ENCODE measurements at regions not wholly inside any gene's neighbourhood (a gene's known extent, or its start where the extent isn't known, plus 50 kb on each side); places are given as distances from the start of the nearest gene placed in this dataset.

DNA sequence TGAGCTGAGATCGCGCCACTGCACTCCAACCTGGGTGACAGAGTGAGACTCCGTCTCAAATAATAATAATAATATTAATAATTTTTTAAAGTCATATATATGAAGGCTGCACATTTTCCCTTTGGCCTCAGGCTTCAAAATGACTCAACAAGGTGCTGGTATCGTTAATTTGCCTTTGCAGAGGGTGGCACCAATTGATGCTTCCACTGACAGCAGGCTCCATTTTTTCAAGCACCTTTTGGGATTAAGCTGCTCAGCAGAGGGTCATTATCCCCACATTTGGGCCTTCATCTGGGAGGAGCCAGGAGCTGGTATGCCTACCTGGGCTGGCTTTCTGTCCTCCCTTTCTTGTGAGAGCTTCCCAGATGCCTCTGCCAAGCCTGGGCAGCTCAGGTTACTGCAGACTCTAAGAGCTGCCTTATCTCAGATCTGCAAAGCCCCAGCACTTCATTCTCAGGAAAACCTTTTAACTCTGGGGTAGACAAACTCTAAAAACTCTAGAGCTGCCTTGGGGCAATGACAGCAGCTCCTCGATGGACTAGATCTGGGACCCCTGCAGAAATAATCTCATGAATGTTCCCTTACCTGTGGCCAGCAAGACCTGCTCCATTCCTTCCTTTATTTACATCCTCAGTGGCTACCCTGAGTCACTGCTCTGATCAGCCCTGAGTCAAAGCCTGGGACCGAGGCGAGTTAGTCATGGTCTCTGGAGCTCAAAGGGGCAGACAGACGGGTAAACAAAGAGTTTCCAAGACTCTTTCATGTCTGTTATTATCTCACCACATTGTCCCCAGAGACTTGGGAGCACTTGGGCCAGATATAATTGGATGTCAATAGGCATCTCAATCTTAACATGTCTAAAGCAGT lies 80.0 kb upstream of the EYA2 start:
- DNase-seq: peak; percentile 70

GRCh38 chr20:46816097-46816496 lies 78.5 kb upstream of the EYA2 start:
- DNase-seq: no peak

DNA sequence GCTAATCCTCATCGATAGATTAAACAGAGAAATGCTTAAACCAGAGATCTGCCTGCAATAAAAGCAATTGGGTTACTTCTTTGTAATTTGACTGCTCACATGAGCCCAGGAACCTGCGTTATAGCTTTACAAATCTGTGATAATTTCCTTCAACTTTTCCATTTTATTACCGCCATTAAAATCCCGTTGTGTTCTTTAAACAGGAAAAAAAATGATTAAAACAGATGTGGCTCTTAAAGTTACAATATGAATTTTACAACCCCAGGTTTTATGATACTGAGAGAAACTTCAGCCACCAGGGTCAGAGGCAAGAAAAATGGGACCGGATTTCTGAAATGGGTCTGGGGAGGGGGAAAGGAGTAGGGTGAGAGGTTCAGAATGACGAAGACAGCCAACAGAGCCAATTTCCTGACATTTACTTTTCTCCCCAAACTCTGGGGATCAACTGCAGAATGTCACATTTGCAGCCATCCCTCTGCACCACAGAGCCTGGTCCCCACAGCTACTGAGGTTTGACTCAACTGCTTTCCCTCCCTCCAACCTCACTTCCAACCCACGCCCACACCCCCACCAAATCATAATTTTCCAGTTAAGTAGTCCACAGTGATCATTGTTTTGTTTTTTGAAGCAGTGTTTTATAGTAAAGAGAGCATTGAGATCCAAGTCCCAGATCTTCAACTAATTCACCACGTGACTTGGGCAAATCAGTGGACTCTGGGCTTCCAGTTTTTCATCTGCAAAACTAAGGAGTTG lies 77.6 kb upstream of the EYA2 start:
- DNase-seq: no peak

GRCh38 chr20:46820682-46821081 lies 74.0 kb upstream of the EYA2 start:
- no peak for DNase-seq

GRCh38 chr20:46823271-46823751 lies 71.3 kb upstream of the EYA2 start:
- DNase-seq: no peak

GRCh38 chr20:46823753-46824152 lies 70.9 kb upstream of the EYA2 start:
- no peak for DNase-seq

DNA sequence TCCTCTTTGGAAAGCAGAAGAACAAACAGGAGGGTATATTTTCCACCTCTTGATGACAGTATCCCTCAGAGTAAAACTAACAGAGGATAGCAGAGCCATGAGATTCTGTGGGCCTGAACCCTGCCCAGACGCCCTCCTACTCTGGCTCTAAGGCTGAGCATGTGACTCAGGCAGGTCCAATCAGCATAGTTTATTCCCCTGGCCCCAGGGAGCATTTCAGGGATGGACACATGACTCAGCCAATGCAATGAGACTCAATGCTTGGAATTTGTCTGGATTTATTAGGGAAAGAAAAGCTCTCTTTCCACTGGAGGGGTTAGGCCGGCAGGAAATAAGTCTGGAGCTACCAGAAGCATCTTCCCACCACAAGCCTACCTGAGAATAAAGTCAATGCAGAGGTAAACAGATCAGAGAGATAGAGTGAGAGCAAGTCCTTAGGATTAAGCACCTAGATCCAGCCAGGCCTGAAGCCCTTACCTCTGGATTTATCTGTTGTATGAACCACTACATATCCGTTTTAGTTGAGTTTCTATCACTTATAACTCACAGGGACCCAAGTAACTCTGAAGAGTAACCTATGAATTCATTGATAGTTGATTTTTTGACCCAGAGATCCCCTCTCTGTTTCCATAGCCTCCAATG lies 68.2 kb upstream of the EYA2 start:
- no peak for DNase-seq

DNA sequence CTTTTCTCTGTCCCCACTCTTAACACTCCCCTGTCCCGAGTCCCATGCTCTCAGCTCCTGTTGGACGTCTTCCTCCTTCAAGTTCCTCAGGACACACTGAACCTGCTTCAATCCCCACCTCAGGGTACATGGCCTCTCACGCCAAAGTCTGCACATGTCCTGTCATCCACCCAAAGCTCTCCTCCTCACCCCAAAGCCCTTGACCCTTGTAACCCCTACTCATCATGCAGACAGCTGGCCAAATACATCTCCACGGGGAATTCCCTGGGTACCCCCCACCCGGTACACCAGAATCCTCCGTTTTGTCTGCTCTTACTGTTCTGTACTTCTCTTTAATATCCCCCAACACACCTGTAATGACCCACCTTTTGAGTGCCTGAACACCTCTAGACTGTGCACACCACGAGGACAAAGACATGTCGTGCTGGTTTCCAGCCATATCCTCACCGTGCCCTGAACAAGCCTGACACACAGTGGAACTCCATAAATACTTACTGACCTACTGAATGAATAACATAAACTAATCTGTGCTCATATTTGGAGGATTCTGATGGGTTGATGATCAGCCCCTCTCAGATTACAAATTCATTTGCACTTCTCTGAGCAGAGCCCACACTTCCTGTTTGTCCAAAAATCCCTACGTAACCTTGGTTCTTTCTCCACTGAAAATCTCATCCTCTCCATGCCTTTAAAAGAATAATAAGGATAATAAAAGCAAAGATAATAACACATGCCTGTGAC lies 66.8 kb upstream of the EYA2 start:
- no peak for DNase-seq

GRCh38 chr20:46828471-46828870 lies 66.2 kb upstream of the EYA2 start:
- DNase-seq: no peak

GRCh38 chr20:46830886-46831632 lies 63.6 kb upstream of the EYA2 start:
- no peak for DNase-seq

DNA sequence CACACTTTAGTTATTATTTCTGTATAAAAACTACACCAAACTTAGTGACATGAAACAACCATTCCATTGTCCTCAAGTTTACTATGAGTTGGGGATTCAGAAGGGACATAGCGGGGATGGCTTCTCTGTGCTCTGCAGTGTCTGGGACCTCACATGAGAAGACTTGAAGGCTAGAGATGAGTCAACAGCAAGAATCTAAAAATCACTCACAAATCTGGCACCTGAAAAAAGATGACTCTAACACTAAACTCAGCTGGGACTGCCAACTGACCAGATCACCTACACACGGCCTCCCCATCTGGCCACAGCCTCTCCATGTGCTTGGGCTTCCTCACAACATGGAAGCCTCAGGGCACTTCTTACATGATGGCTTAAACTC lies 63.0 kb upstream of the EYA2 start:
- no peak for DNase-seq

DNA sequence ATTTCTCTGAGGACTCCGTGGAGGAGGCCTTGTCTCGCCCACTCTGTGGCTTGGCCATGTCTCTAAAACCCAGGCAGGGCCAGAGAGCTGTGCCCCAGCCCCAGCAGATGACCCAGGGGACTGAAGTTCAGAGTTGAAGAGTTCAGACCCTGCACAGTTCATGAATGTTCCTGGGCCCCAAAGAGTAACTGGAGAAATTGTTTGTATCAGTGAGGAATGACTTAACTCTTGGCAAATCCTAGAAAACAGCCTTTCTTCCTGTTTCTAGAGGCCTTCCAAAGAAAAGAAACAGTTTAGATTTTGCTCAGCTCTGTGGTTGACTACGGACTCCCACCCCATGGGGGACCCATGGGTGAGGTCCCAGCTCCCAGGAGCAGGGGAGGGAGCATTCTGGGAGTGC lies 62.1 kb upstream of the EYA2 start:
- no peak for DNase-seq

DNA sequence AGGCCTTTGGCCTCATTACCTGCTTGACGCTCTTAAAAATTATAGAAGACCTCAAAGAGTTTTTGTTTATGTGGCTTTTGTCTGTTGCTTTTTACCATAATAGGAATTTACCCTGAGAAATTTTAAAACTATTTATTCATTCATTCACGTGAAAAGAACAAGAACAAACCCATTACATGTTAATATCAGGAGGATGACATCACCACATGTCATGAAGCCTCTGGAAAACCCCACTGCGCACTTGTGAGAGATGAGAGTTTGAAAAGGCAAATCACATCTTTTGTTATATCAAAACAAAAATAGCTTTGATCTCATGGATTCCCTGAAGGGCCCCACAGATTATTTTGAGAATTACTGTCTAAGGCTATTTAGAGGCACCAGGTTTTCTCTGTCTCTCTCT lies 61.3 kb upstream of the EYA2 start:
- DNase-seq: no peak

GRCh38 chr20:46835418-46835817 lies 59.2 kb upstream of the EYA2 start:
- DNase-seq: no peak

GRCh38 chr20:46837083-46837482 lies 57.6 kb upstream of the EYA2 start:
- DNase-seq: no peak

DNA sequence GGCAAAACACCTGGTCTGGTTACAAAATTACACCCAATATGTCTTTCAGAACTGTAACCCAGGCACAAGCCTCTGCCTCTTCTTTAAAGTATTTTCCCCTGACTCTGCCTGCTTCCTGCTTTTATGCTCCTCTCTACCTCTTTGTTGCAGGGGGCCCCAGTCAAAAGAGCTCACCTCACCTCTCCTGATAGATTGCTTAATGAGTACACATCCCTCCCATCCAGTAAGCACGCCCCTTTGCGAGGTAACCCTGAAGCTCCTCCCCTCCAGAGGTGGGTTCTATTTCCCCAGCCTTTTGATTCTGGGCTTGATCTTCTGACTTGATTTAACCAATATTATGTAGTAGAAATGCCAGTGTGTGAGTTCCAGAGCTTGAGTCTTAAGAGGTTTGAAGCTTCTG lies 56.6 kb upstream of the EYA2 start:
- no peak for DNase-seq

GRCh38 chr20:46840054-46840729 lies 54.5 kb upstream of the EYA2 start:
- no peak for DNase-seq

Measured in DMS79 (cell line).